Osteoblast (primary cell): ENCODE measurements at regions not wholly inside any gene's neighbourhood (a gene's known extent, or its start where the extent isn't known, plus 50 kb on each side); places are given as distances from the start of the nearest gene placed in this dataset.

Experiments
- DNase-seq: peaks from one replicate; pipeline ENCODE4 v3.0.0; 2011; ENCODE audit warnings: low spot score, mixed read lengths; ENCODE audit not compliant: insufficient read length; ENCODE audit errors: missing footprints
- H2AFZ ChIP-seq: 2 replicates; pipeline ENCODE4 v1.6.0; 2011; ENCODE audit warnings: mild to moderate bottlenecking, low read length
- H3K27ac ChIP-seq: 2 replicates; pipeline ENCODE4 v1.5.1; 2011; ENCODE audit warnings: mild to moderate bottlenecking, low read depth, low read length, moderate library complexity
- H3K27me3 ChIP-seq: 2 replicates; pipeline ENCODE4 v1.6.0; 2012; ENCODE audit warnings: mild to moderate bottlenecking, control low read depth, inconsistent platforms, low read length, moderate library complexity; ENCODE audit not compliant: insufficient read depth
- H3K36me3 ChIP-seq: 2 replicates; pipeline ENCODE4 v1.5.1; 2011; ENCODE audit warnings: mild to moderate bottlenecking, low read length, control low read depth, moderate library complexity; ENCODE audit not compliant: insufficient read depth
- H3K4me1 ChIP-seq: 2 replicates; pipeline ENCODE4 v1.5.1; 2011; ENCODE audit warnings: mild to moderate bottlenecking, low read length, control low read depth, moderate library complexity; ENCODE audit not compliant: insufficient read depth
- H3K4me2 ChIP-seq: 2 replicates; pipeline ENCODE4 v1.6.0; 2011; ENCODE audit warnings: mild to moderate bottlenecking, low read length; ENCODE audit not compliant: insufficient read depth
- H3K4me3 ChIP-seq: fragments of 200-600 bp; sonication (generic); 3 replicates; pipeline ENCODE4 v1.5.1; 2012; ENCODE audit warnings: mild to moderate bottlenecking, low read length, inconsistent platforms; ENCODE audit not compliant: insufficient read depth
- H3K79me2 ChIP-seq: 2 replicates; pipeline ENCODE4 v1.6.0; 2012; ENCODE audit warnings: mild to moderate bottlenecking, low read length, control low read depth, inconsistent platforms; ENCODE audit not compliant: insufficient read depth
- H3K9me3 ChIP-seq: 2 replicates; pipeline ENCODE4 v1.5.1; 2011; ENCODE audit warnings: low read depth, low read length, control low read depth
- H4K20me1 ChIP-seq: 2 replicates; pipeline ENCODE4 v1.6.0; 2012; ENCODE audit warnings: mild to moderate bottlenecking, low read length, control low read depth; ENCODE audit not compliant: insufficient read depth
- CTCF ChIP-seq: IDR thresholded peaks from 2 replicates; pipeline ENCODE4 v1.5.1; 2011; ENCODE audit warnings: mild to moderate bottlenecking, low read depth, low read length, moderate library complexity; ENCODE audit errors: extremely low read depth

GRCh38 chr14:84252706-84253105 is 1277.2 kb upstream of the FLRT2 start:
- no peaks in the 10 kb centered on the region for H3K4me1 ChIP-seq
- no peaks in the 10 kb centered on the region for H3K36me3 ChIP-seq
- H3K79me2 ChIP-seq = no peaks in the 10 kb centered on the region
- no peak overlapping the region for H3K27ac ChIP-seq
- no peaks in the 10 kb centered on the region for H3K9me3 ChIP-seq
- no peak overlapping the region for H3K4me3 ChIP-seq
- DNase-seq = no peak
- H3K4me2 ChIP-seq = no peak overlapping the region
- H4K20me1 ChIP-seq = no peaks in the 10 kb centered on the region
- no peaks in the 10 kb centered on the region for H3K27me3 ChIP-seq
- no peak for TF ChIP-seq CTCF
- H2AFZ ChIP-seq = no peak overlapping the region

- H3K4me3 ChIP-seq = no peak overlapping the region
- no peaks in the 10 kb centered on the region for H3K4me1 ChIP-seq
- H3K4me2 ChIP-seq = no peak overlapping the region
Measured at GRCh38 chr14:84253326-84253725, 1276.6 kb upstream of the FLRT2 start.

DNA sequence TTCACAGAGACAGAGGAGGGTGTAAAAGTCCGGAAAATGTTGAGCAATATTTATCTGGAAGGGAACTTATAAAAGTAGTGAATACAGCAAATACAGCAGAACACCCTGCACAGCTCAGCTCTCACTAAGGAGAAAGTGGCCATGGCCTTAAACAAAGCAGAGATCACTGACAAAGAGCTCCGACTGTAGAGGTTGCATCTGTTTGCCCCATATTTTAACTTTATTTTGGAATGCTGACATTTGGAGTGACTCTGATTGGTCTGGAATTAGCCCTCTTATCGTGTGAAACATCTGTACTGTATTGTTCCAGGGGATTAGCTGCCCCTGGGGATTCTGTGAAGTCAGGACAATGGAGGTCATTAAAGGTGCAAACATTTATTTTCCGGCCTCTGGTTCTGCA is 1275.7 kb upstream of the FLRT2 start:
- Histone ChIP-seq H3K27me3 (no peaks in the 10 kb centered on the region), H3K4me2 (no peak overlapping the region), H3K9me3 (no peaks in the 10 kb centered on the region), H3K27ac (no peak overlapping the region), H3K36me3 (no peaks in the 10 kb centered on the region), H2AFZ (no peak overlapping the region), H3K79me2 (no peaks in the 10 kb centered on the region), H4K20me1 (no peaks in the 10 kb centered on the region), H3K4me1 (no peaks in the 10 kb centered on the region), H3K4me3 (no peak overlapping the region)
- no peak for TF ChIP-seq CTCF
- DNase-seq = no peak

More at GRCh38 chr14:84253326-84253725, 1276.6 kb upstream of the FLRT2 start:
- H3K9me3 ChIP-seq = no peaks in the 10 kb centered on the region
- H4K20me1 ChIP-seq = no peaks in the 10 kb centered on the region
- DNase-seq = no peak
- no peak overlapping the region for H2AFZ ChIP-seq
- no peaks in the 10 kb centered on the region for H3K36me3 ChIP-seq
- TF ChIP-seq CTCF = no peak
- no peaks in the 10 kb centered on the region for H3K27me3 ChIP-seq
- H3K27ac ChIP-seq = no peak overlapping the region
- H3K79me2 ChIP-seq = no peaks in the 10 kb centered on the region

- TF ChIP-seq CTCF = no peak
- H3K79me2 ChIP-seq = no peaks in the 10 kb centered on the region
- no peaks in the 10 kb centered on the region for H3K4me1 ChIP-seq
- no peak overlapping the region for H3K4me2 ChIP-seq
- no peak for DNase-seq
- no peaks in the 10 kb centered on the region for H3K36me3 ChIP-seq
- H4K20me1 ChIP-seq = no peaks in the 10 kb centered on the region
- no peak overlapping the region for H2AFZ ChIP-seq
- H3K27me3 ChIP-seq = no peaks in the 10 kb centered on the region
- peaks cover 2% of the 10 kb centered on the region for H3K9me3 ChIP-seq
- H3K27ac ChIP-seq = no peak overlapping the region
- H3K4me3 ChIP-seq = no peak overlapping the region
Measured at GRCh38 chr14:84262932-84263331, 1267.0 kb upstream of the FLRT2 start.
